NCI-H526 treated with DMSO at 0.1 percent for 48 hours (cell line): ENCODE measurements at regions not wholly inside any gene's neighbourhood (a gene's known extent, or its start where the extent isn't known, plus 50 kb on each side); places are given as distances from the start of the nearest gene placed in this dataset.

Experiments used
- DNase-seq: peaks from one replicate; lab custom pipeline; 2025; lab: John Stamatoyannopoulos, UW

DNA sequence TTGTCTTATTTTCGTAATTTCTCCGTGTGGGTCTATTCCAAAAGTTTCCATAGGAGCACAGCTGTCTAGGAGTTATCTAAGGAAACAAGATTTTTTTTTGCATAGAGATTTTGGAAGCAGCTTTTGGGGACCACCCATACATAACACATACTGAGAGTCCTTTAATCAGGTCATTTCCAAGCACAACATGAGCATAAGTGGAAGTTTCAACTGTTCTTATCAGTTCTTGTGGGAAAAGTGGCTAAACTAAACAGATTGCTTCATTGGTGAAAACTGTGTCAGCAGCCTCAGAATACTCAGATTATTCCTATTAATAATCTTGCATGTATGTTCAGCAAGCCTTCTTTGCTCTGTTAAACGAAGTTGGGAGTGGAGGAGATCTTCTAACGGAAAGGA, 153.6 kb upstream of the TYRP1 start:
- no peak for DNase-seq

DNA sequence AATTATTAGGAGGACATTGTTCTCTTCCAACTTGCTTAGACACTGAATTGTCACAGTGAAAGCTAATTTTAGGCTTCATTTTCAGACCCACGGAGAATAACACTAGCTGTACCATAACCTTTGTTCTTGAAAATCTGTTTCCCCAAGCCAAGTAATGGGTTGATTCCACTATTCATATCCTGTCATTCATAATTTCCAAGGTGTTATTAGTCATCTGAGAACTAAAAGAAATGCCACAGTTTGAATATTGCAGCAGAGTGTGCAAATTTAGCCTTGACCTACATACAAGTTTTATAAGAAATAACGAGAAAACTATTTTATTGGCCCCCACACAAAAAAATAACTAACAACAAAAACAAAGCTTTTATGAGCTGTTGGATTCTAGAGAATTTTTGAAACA, 148.5 kb upstream of the TYRP1 start:
- DNase-seq, result no peak

DNA sequence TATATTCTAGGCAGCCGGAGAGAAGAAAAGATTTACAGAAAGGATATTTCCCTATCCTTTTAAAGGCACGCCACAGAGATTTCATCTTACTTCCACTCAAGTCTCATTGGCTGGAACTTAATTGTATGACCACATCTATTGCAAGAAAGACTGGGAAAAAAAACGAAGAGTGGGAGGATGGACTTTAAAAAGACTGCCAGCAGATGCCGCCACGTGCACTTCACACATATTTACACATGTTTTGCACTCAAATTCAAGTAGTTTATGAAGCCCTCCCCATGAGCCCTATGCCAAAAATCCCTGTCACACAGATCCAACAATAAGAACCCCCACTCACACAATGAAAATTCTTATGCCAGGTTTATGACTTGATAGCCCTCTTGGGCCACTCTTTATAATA, 138.5 kb upstream of the TYRP1 start:
- no peak for DNase-seq

DNA sequence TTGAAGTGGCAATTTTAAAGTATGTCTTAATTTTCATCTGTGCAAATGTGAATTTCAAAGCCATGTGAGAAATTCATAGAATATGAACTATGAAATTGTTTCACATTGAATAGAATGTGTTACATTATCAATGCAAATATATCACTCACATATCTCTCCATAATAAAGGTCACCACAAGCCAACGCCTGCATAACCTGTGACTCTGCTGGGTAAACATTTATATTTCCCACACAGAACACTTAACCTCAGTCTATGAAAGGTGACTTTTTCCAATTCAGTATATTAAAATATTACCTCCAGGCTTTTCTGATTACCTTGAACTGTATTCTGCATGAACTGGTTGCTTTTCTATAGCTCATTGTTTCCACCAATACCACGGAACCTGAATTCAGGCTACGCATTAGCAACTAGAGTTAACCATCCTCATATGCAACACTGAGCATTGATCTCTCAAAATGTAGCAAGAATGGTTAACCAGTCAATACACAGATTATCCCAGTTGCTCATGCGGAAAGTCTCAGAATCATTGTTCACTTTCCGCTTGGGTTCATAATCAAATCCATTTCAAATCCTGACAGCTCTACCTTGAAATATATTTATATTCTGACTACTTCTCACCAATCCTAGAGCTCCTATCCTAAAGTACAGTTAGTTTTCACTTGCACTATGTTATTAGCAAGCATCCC, 126.6 kb upstream of the TYRP1 start:
- DNase-seq, result no peak

DNA sequence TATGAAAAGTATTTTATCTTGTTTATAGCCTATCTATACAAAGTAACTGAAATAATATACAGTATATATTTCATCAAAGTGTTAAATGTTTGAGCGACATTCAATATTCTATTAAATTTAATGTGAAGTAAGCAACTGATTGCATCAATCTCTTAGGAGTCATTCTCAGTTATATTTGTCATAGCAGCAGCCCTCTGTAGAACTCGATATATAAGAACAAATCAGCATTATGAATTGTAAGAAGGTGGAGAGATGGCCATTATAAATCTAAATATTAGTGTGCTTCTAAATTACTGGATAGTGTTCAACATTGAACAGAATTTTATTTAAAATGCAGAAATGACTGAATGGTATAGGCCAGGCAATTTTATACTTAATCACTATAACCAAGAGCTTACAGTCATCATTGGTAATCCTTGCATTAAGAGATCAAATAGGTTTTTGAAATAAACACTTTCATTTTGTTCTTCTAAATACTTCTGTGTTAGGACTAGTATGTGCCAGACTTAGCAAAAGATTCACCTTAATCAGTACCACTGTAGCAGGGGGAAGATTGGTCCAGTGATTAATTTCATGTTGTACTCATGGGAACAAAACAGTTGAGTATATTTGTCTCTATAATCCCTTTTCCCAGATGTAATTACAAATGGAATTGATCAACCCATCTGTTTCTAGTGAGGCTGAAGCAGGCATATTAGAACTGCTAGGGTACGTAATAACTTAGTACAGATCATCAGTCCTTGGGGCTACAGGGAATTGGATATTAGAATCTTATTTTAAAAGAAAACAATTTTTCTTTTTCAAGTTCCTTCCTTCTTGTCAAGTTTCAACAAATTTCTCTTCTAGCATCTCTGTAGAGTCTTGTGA, 108.3 kb upstream of the TYRP1 start:
- DNase-seq, result no peak

DNA sequence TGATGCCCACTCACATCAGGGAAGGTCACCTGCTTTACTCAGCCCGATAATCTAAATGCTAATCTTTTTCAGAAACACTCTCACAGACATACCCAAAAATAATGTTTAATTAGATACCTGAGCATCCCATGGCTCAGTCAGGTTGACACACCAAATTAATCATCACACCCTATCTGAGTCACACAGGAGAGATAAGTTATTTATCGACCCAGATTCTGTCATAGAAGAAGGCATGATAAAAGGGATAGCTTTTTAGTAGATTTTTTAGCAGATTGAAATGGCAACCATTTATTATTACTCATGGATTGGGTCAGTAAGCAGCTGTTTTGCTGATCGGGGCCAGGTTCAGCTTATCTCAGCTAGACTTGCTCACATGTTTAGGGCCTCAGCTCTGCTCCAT, 97.8 kb upstream of the TYRP1 start:
- no peak for DNase-seq

DNA sequence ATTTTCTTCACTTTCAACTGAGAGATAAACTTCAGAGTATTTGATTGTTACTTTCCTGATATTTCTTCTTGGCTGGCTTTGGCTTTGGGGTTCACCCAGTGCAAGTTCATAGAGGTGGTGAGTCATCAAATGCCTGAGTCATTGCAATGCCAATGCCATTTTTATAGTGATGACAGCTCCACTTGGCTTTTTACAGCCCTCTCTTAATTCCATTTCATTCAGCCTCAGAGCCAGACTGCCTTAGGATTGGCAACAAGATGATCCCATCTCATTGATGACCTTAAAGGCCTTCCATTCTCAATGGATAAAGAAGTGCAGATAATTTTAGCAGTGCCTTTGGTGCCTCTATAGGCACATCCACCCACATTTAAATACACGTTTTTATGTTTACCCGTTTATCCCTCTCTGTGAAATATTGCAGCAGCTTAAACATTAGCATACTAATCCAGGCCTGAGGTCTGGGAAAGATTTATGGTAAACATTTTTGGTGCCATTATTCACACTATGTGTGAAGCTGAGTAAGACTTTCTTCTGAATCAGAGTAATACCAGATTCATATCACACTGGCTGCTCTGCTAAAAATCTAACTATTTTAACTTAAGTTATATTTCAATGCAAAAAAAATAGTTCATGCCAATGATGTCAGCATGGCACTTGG, 88.9 kb upstream of the TYRP1 start:
- DNase-seq, result no peak

DNA sequence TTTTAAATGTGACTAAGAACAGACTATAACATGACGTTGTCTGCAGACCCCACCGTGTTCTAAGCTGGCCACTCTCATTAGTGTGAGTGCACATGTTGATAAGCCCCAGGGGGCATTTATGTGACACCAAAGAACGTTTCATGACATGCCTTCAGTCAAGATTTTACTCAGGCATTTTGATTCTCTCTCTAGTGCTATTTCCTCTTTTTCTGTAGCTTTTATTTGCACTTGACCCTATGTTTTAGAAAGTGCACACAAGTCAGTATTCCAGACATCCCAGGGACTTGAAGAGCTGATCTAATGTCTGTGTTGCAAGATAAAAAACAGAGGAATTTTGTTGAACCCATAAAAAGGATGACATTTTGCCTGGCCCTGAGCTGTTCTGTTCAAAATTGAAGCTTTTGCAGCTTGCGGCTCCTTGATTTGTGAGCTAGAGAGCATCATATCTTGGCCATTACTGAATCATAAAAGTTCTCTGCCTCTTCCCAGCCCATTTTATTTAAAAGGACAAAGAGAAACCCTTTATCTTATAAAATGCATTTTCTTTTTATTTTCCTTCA, 80.9 kb upstream of the TYRP1 start:
- no peak for DNase-seq

DNA sequence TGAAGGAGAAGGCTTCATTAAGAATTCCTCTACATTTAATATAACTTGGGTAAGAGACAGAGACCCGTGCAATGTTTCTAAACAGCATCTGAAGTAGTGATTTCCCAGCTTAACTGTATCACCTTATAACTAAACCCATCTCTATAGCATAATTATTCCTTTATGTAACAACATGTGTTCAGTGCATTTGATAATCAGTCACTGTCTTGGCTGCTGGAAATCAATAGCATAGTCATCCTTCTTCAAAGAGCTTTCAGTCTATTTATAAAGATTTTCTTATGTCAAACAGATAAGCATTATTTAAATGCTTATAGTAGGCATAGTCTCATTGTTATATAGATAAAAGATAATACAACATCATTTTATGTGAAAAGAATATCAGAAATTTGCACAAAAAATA, 80.1 kb upstream of the TYRP1 start:
- DNase-seq, result no peak

DNA sequence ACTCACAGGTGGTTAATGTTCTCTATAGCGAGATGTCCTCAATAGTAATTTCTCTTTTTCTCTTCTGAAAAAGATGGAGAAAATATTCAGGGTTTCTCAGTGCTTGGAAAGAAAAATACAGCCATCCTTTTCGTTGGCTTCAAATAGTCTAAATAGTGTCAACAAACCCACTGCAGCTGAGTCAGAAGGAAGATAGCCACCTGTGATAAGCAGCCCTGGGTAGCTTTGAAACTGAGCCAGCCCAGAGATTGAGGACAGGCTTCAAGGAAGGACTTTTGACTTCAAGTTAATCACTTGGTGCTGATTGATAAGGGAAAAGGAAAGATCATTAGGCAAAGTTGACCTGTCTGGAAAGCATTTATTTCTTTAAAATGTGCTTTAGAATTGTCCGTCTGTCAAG, 78.7 kb upstream of the TYRP1 start:
- no peak for DNase-seq

DNA sequence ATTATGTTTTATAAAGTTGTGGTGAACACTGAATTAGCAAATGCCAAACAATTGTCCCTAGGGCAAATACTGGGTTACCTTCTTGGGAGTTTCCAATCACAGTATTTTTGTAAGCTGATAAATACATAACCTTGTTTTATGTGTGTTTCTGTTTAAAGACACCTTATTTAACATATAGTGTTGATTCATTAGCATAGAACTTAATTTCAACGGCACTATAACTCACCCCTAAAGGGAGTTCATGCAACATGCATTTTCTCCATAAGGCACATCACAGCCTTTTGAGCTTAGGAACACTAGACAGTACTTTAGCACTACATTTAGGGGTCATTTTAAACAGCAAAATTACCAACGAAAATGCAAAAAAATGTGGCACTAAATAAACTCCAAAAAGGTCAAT, 74.2 kb upstream of the TYRP1 start:
- DNase-seq, result no peak

DNA sequence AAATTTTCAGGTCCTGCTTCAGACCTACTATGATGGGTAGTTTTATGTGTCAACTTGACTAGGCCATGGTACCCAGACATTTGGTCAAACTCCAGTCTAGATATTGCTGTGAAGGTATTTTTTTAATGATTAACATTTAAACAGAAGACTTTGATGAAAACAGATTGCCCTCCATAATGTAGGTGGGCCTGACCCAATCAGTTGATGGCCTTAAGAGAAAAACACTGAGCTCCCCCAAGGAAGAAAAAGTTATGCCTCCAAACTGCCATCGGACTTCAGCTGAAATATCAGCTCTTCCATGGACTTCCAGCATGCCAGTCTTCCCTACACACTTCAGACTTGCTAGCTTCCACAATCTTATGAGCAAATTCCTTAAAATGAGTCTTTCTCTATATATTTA, 67.3 kb upstream of the TYRP1 start:
- DNase-seq, result no peak

DNA sequence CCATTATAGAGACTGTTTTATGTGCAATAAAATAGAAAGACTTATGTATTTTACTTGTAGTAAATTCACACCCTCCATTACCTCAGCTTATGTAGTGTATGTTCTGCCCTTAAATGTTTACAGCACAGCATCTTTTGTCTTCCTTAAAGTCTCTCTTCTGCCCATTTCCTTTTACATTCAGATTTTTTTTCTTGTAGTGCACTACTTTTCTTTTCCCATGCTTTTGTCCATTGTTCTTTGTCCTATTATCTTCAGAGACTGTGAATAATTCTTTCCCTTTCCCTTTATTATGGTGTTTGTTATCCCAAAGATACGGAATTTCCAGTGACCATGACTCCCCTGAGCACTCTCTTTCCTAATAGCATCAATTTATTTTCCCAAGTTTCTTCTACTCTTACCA, 66.1 kb upstream of the TYRP1 start:
- no peak for DNase-seq

DNA sequence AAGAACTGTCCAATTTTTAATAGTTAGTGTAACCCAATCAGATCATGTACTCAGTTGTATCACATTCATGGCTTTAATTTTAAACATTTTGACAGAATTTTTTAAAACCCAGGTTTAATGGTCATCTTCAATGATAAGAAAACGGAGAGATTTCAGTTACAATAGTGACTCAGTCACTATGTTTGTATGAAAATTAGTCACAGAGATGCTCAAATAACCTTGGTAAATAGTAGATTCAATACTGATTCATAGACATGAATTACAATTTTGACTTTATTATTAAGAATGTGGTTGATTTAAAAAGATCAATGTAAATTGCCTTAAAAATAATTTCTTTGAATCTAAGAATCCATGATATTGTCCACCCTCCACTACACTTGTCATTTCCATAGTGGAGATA, 64.6 kb upstream of the TYRP1 start:
- DNase-seq, result no peak

DNA sequence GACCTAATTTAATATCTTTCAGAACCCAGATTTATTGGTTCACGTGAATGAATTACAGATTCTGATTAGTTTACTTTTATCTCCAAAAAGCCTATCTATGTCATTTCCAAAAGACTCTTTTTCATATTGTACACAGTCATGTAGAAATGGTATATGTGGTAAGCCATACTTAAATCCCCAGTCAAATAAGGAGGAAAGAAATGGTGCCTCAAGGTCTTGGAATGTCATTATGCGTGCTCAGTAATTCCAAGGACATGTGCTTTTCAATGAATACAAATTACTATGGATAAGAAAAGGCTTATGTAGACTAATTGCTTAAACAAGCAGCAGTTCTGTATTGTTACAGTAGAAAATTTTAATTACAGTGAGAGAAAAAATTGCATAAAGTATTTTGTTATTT, 64.1 kb upstream of the TYRP1 start:
- no peak for DNase-seq

DNA sequence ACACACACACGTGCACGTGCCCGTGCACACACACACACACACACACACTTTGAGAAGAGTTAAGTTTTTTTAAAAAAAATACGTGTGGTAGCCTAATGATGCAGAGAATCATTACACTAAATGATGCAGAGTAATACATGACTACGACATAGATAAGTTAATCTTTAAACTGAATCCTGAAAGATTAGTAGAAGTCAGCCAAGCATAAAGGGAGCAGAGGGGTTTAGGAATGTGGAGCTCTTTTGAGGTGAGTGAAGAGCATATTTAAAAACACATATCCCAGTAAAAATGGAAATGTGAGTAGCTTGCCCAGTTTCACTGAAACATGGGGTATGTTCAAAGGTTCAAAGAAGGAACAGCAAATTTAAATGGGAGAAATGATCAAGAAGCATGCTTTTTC, 61.3 kb upstream of the TYRP1 start:
- DNase-seq, result no peak

DNA sequence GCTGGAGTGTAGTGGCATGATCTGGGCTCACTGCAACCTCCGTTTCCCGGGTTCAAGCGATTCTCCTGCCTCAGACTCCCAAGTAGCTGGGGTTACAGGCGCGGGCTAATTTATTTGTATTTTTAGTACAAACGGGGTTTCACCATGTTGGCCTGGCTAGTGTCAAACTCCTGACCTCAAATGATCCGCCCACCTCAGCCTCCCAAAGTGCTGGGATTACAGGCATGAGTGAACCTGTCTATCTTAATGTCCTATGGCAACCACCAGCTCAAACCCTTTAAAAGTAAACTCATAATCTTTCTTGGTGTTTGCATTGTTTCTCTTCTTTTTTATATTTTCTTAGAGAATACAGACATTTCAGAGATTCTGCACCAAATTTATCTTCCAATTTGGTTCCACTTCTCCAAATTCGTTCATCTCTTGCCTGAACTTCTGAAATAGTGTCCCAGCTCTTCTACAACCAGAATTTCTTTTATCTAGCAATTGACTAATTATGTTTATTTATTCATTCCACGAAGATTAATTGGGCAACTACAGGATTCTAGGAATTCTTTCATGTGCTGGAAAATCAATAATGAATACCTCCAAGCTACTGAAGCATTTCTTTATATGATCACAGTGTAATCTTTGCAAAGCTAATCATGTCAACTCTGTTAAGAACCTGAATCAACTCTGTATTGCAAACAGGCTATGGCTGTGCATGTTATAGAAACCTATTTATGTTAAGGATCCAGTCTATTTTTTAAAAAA, 60.0 kb upstream of the TYRP1 start:
- no peak for DNase-seq

DNA sequence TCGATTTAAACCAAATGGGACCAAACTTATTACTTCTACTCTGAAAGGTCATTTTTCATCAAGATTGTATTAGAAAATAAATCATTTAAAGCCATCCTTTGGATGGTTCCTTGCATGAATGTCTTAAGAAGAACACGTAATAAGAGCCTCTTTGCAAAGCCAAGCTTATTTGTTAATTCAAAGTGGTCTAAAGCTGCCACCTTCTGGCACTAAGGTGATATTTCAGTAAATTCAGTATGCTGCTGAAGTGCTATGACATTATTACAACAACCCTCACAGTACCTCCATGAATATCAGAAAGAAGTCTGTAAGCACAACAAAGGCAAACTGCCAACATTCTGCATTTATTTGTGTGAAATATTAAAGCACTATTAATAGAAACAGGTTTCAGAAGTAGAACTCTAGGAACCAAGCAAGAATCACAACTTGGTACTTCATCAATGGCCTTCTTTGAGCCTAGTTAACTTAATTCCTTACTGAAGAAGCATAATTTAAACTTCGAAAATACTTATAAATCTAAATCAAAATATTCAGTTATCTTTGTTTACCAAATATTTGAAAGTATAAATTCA, 53.1 kb upstream of the TYRP1 start:
- peak; percentile 29 for DNase-seq

DNA sequence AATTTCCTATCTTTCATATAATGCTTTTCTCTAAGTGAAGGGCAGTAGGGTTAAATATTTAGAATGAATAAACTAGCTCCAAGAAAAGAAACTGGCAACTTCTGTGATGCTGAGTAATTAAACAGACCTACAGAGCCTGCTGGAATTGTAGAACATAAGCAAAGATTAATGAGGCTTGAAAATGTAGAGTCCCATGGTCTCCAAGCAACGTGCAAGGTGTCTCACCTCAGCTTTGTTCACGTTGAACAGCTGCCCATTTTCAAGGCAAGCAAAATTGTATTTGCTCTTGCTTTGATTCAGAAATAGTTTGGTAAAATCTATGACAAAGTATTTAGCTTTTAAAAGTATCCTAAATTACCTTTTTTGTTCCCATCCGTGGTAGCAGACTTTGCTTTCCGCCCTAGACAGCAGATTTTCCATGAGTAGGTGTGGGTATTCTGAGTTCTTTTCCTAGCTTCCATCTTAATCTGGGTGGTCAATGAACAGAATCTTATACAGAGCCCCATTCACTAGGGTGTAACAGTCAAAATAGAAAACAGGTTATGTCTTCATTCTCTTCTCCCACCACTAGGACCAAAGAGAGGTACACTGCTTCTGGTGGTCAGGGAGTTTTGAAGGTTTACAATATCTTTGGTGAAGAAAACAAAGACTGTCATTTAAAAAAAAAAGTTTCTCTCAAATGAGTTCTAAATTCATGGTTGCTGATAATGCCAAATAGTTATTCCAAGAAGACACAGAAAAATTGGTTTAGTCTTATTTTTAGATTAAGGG, 52.1 kb upstream of the TYRP1 start:
- DNase-seq, result peak; percentile 37
